SK-MEL-5 (cell line): ENCODE measurements at regions not wholly inside any gene's neighbourhood (a gene's known extent, or its start where the extent isn't known, plus 50 kb on each side); places are given as distances from the start of the nearest gene placed in this dataset.
"Not testable (repeated sequence)": the region's sequence is repeated elsewhere in the genome, so short reads cannot be mapped to it uniquely, and the experiment has no call there.

Experiments
- DNase-seq: peaks from one replicate; pipeline ENCODE4 v3.0.0-alpha.2; 2016; ENCODE audit warnings: low read depth, low spot score
- in situ Hi-C: cut with HindIII; loops from 2 replicates; pipeline ENCODE4 v1.10.0; 2016; ENCODE audit warnings: low sequenced_read_pairs, high pct_unique_total_duplicates, low pct_unique_long_range_greater_than_20kb

GRCh38 chr16:26982422-26982821, 84.3 kb upstream of the C16orf82 start:
- DNase-seq, result no peak
- in situ Hi-C loops, result no loop called here

DNA sequence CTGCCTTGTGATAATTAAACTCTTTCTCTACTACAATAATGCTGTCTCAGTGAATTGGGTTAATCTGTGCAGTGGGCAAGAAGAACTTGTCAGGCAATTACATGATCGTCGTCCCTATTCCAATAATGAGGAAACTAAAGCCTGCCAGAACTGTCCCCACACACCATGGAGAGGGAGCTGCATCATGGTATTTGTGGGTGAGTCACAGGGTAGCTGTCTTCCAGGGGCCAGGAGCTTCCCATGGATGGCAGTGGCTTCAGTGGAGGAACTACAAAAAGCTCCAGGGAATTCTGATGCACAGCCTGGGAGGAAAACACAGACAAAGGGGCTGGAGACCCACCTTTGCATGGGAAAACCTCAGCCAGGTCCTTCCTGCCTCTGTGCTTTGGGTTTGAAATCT, 83.3 kb upstream of the C16orf82 start:
- DNase-seq, result no peak

GRCh38 chr16:26985100-26986065, 81.3 kb upstream of the C16orf82 start:
- in situ Hi-C loops, result no loop called here
- DNase-seq, result no peak

More for the DNA sequence above, 83.3 kb upstream of the C16orf82 start:
- in situ Hi-C loops, result no loop called here

GRCh38 chr16:26987597-26988010, 79.1 kb upstream of the C16orf82 start:
- no peak for DNase-seq
- in situ Hi-C loops, result no loop called here

DNA sequence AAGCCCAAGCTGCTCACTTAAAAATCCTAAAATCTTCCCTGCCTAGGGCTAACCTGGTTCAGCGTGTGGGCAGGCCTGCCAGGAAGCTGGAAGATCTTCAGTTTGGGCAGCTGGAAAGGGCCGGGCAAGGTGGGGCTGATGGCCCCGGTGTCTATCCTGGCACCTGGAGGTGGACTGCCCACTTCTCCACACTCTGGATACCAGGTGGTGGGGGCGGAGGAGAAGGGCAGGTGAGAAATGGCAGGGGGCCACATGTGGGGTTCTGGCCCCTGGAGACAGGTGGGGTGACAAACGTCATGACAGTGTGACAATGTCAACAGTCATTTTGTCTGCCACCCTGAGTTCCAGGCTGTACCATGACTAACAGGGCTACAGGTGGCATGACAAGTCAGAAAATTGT, 78.5 kb upstream of the C16orf82 start:
- no peak for DNase-seq
- in situ Hi-C loops, result no loop called here

GRCh38 chr16:26990384-26991120, 76.2 kb upstream of the C16orf82 start:
- in situ Hi-C loops, result not testable (repeated sequence)

DNA sequence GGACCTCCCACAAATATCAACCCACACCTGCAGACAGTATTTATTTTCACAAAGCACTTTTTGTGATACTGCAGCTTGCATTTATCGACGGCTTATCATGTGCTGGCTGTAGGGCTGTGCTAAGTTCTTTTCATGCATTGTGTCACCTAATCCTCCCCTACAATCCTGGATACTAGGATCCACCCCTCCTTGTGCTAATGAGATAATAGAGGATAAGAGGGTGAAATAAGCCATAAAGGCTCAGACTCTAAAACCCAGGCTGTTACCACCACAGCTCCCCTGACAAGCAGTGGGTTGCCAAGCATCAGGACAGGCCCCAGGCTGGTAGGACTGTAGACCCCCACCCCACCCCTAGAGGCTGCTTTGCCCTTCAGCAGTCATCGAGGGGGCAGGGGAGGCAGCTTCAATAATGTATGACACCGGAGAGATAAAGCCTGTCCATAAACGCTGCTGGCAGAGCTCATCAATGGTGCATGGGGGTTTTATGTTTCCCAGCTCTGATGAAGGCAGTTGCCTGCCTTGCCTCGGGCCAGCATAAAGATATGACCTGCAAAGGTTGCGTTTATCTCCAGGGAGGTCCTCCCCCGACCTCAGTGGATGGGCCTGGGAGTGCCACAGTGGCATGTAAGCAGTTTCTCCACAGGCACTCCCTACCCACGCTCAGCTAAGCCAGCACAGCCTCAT, 73.9 kb upstream of the C16orf82 start:
- no peak for DNase-seq
- in situ Hi-C loops, result no loop called here

More at GRCh38 chr16:26990384-26991120, 76.2 kb upstream of the C16orf82 start:
- DNase-seq, result not testable (repeated sequence)

DNA sequence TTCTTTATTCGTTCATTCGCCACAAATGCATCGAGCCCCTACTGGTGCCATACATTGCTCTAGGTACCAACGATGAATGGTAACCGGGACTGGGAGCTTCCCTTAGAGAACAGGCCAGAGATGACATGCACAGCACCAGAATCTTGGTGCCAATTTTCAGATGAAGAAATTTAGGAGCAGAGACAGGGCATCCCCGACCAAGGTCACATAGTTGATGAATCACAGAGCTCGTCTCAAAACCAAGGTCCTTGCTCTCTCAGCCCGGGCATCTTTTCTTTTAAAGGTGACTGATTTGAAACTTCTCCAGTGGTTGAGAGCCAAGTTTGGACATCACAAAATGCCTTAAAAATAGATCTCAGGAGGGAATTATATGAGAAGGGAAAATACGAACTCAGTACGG, 73.2 kb upstream of the C16orf82 start:
- no peak for DNase-seq
- in situ Hi-C loops, result no loop called here

- in situ Hi-C loops, result no loop called here
- no peak for DNase-seq
These were observed 72.8 kb upstream of the C16orf82 start for GRCh38 chr16:26993963-26994362.

DNA sequence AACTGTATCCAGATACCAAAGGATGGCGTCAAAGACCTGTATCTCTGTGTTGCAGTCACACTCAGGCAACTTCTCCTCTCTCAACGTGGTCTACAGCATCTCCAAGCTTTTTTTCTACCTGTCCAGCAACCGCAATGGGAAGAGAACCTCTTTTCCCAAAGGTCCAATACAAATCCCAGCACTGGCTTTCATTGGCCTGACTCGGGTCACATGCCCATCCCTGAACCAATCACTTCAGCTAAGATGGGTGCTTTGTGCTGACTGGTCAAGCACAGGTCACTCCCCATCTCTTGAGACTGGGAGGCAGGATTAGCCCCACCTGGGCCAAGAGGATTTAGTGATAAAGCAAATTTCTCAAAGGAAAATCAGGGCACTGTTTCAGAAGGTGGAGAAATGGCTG, 71.2 kb upstream of the C16orf82 start:
- in situ Hi-C loops, result no loop called here
- DNase-seq, result no peak

DNA sequence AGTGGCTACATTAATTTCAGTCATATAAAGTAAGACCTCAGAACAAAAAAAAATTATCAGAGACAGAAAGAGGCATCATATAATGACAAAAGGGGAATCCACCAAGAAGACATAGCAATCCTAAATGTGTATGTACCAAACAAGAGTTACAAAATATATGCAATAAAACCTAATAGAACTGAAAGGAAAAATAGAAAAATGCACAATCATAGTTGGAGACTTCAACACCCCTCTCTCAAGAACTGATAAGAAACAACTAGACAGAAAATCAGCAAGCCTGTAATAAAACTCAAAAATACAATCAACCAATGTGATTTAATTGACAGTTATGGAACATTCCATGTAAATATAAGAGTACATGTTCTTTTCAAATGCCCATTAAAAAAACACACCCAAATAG, 61.3 kb upstream of the C16orf82 start:
- in situ Hi-C loops, result no loop called here
- no peak for DNase-seq
